K562 (cell line): ENCODE measurements at regions not wholly inside any gene's neighbourhood (a gene's known extent, or its start where the extent isn't known, plus 50 kb on each side); places are given as distances from the start of the nearest gene placed in this dataset.

Experiments
- ATAC-seq: fragments of 200-7000 bp; cut with Tn5 transposase; 3 replicates; pipeline ENCODE4 v1.9.1; 2020; ENCODE audit warnings: moderate library complexity
- BruUV-seq: library from RNA; stranded (reverse); fragments of 400-500 nt; replicated peaks from 2 replicates; lab custom pipeline; 2021; lab: Mats Ljungman, UMichigan
- CTCF ChIA-PET: fragments of 300-600 bp; formaldehyde crosslinking; extraction: SDS; loops from one replicate; lab custom pipeline; 2021; ENCODE audit warnings: low intra/inter-chr PET ratio; lab: Yijun Ruan, JAX
- POLR2A ChIA-PET: fragments of 300-600, 350-650 bp; sonication (Branson Sonifier 250); formaldehyde crosslinking; extraction: SDS; loops from one replicate; lab custom pipeline; 2021; ENCODE audit warnings: antibody characterized with exemption, inconsistent platforms; lab: Yijun Ruan, JAX
- DNase-seq, 4 experiments: peaks; one replicate each; pipeline versions ENCODE4 v3.0.0 to v3.0.0-alpha.2; 2011 to 2018; ENCODE audit warnings: low spot score in 3 of 4, mixed read lengths in 3 of 4; ENCODE audit errors: extremely low read depth in 1 of 4
- FAIRE-seq: peaks from 2 replicates; lab custom pipeline; 2011; peaks lifted over from hg19 to GRCh38; lab: Jason Lieb, UNC
- H2AFZ ChIP-seq: 2 replicates; pipeline ENCODE4 v1.6.0; 2011; ENCODE audit warnings: low read depth, low read length, control low read depth, inconsistent platforms
- H3K27ac ChIP-seq: fragments of 200-600 bp; 3 replicates; pipeline ENCODE4 v1.8.0; 2011; ENCODE audit warnings: low read depth, mild to moderate bottlenecking, control low read depth, inconsistent platforms, low read length, moderate library complexity, mixed read lengths; ENCODE audit errors: extremely low read depth
- H3K27me3 ChIP-seq, 2 experiments: fragments of 300-600 bp in 1 of 2; 2 replicates in 1 of 2; 3 replicates in 1 of 2; pipeline versions ENCODE4 v1.6.0 to v1.8.0; 2011; ENCODE audit warnings: inconsistent platforms in 2 of 2, low read length in 2 of 2, mild to moderate bottlenecking in 1 of 2, mixed read lengths in 1 of 2, moderate library complexity in 1 of 2; ENCODE audit not compliant: control insufficient read depth in 2 of 2, insufficient read depth in 2 of 2
- H3K36me3 ChIP-seq: fragments of 300-600 bp; 3 replicates; pipeline ENCODE4 v1.8.0; 2011; ENCODE audit warnings: mild to moderate bottlenecking, low read length, inconsistent platforms; ENCODE audit not compliant: control insufficient read depth, insufficient read depth
- H3K4me1 ChIP-seq, 2 experiments: fragments of 200-600 bp in 1 of 2; replicated peaks in 1 of 2; 2 replicates in 1 of 2; 3 replicates in 1 of 2; pipeline versions ENCODE4 v1.5.1 to v1.8.0; 2011; ENCODE audit warnings: inconsistent platforms in 2 of 2, low read length in 2 of 2, mild to moderate bottlenecking in 1 of 2, mixed read lengths in 1 of 2, moderate library complexity in 1 of 2; ENCODE audit not compliant: control insufficient read depth in 2 of 2, insufficient read depth in 2 of 2
- H3K4me2 ChIP-seq: 2 replicates; pipeline ENCODE4 v1.6.1; 2011; ENCODE audit warnings: low read length, control low read depth, inconsistent platforms, mixed read lengths; ENCODE audit not compliant: insufficient read depth
- H3K4me3 ChIP-seq: fragments of 200-600 bp; sonication (generic), shearing (Covaris generic); 2 replicates; pipeline ENCODE4 v1.5.1; 2016; ENCODE audit warnings: control low read depth, inconsistent platforms
- H3K79me2 ChIP-seq: fragments of 200-600 bp; 3 replicates; pipeline ENCODE4 v1.8.0; 2011; ENCODE audit warnings: low read length, inconsistent platforms; ENCODE audit not compliant: control insufficient read depth, insufficient read depth
- H3K9ac ChIP-seq, 2 experiments: 2 replicates each; pipeline versions ENCODE4 v1.6.0 to v1.6.1; 2011; ENCODE audit warnings: low read depth in 2 of 2, low read length in 2 of 2, control low read depth in 1 of 2, inconsistent platforms in 1 of 2, mild to moderate bottlenecking in 1 of 2, mixed read lengths in 1 of 2; ENCODE audit not compliant: insufficient read depth in 1 of 2
- H3K9me1 ChIP-seq: one replicate; pipeline ENCODE4 v1.6.0; 2011; ENCODE audit warnings: inconsistent platforms, mild to moderate bottlenecking, low read length, moderate library complexity; ENCODE audit not compliant: control insufficient read depth, insufficient read depth
- H3K9me3 ChIP-seq: replicated peaks from 2 replicates; pipeline ENCODE4 v1.5.1; 2011; ENCODE audit warnings: low read depth, low read length, inconsistent platforms; ENCODE audit not compliant: control insufficient read depth, insufficient read depth
- H4K20me1 ChIP-seq: replicated peaks from 2 replicates; pipeline ENCODE4 v1.6.1; 2011; ENCODE audit warnings: low read length, inconsistent platforms, mixed read lengths; ENCODE audit not compliant: control insufficient read depth, insufficient read depth
- CC2D1A ChIP-seq: fragments of 450-650 bp; IDR thresholded peaks from 2 replicates; pipeline ENCODE4 v1.6.1; 2017; ENCODE audit warnings: mild to moderate bottlenecking
- EP400 ChIP-seq: fragments of 450-650 bp; IDR thresholded peaks from 2 replicates; pipeline ENCODE4 v1.6.1; 2017; ENCODE audit warnings: antibody characterized with exemption, mild to moderate bottlenecking, moderate library complexity
- PPARD ChIP-seq: fragments of 250-450 bp; sonication (Bioruptor Pico); IDR thresholded peaks from 2 replicates; pipeline ENCODE4 v1.8.0; 2022; ENCODE audit warnings: inconsistent platforms, mild to moderate bottlenecking, moderate library complexity
- RBM14 ChIP-seq: fragments of 200-400 bp; formaldehyde crosslinking; IDR thresholded peaks from 2 replicates; pipeline ENCODE4 v1.6.1; 2018; ENCODE audit warnings: low read depth, mild to moderate bottlenecking, low read length, moderate library complexity, borderline replicate concordance; ENCODE audit not compliant: insufficient read depth
- TBL1XR1 ChIP-seq, 2 experiments: IDR thresholded peaks; 2 replicates each; pipeline ENCODE4 v1.6.1; 2012; ENCODE audit warnings: improper control_type of control experiment in 2 of 2, low read length in 2 of 2, mild to moderate bottlenecking in 1 of 2
- ZKSCAN8 ChIP-seq: fragments of 200-800 bp; sonication (Bioruptor generic); IDR thresholded peaks from 2 replicates; pipeline ENCODE4 v1.6.1; 2016; ENCODE audit warnings: missing genetic modification characterization, missing compliant biosample characterization
- ZNF324 ChIP-seq: fragments of 250-450 bp; sonication (Bioruptor Pico); IDR thresholded peaks from 2 replicates; pipeline ENCODE4 v1.4.0; 2020; ENCODE audit warnings: mild to moderate bottlenecking
- ZNF655 ChIP-seq: fragments of 250-450 bp; sonication (Bioruptor Pico); IDR thresholded peaks from 2 replicates; pipeline ENCODE4 v1.5.0; 2021
- WGBS: fragments of 100-300 bp; shearing (Covaris generic); methylation state at CpG from one replicate; pipeline ENCODE4 v1.1.6; 2016; ENCODE audit warnings: low coverage, mixed read lengths; ENCODE audit not compliant: insufficient coverage; ENCODE audit errors: missing lambda C conversion rate; 5-methylcytosine and 5-hydroxymethylcytosine counted together
- in situ Hi-C: fragments of 300-500 bp; cut with MboI; formaldehyde crosslinking; loops from 4 replicates; pipeline ENCODE4 v1.15.0; 2018; ENCODE audit warnings: inconsistent platforms, mixed read lengths
- intact Hi-C: fragments of 100-400 bp; cut with micrococcal nuclease; formaldehyde crosslinking; loops from 2 replicates; pipeline ENCODE4 v1.14.2; 2022
- TF ChIP-seq, protein P1 (sequence below): fragments of 250-450 bp; sonication (Bioruptor Pico); IDR thresholded peaks from 2 replicates; pipeline ENCODE4 v1.5.1; 2021; ENCODE audit warnings: mild to moderate bottlenecking
- TF ChIP-seq, protein P2 (sequence below), 2 experiments: IDR thresholded peaks; 2 replicates each; pipeline ENCODE4 v1.6.1; 2012; ENCODE audit warnings: improper control_type of control experiment in 2 of 2, low read depth in 2 of 2, low read length in 2 of 2, borderline replicate concordance in 1 of 2

- ATAC-seq (no peak), DNase-seq (no peak), FAIRE-seq (no peak)
- Histone ChIP-seq H3K9me3 (no peaks in the 10 kb centered on the region), H3K9ac (no peak overlapping the region), H3K27me3 (no peaks in the 10 kb centered on the region), H3K27ac (no peak overlapping the region), H3K4me3 (no peak overlapping the region), H3K36me3 (no peaks in the 10 kb centered on the region), H2AFZ (no peak overlapping the region), H3K9me1 (no peaks in the 10 kb centered on the region), H3K79me2 (no peaks in the 10 kb centered on the region), H3K4me2 (no peak overlapping the region), H4K20me1 (peaks cover 3% of the 10 kb centered on the region; the same call in 1 of the 2 replicates), H3K4me1 (no peaks in the 10 kb centered on the region)
- in situ Hi-C loops (no loop called here), intact Hi-C loops (no loop called here)
- no peak for TF ChIP-seq ZNF324 (CRISPR knock-in tag)
- no peak for TF ChIP-seq RBM14
- TF ChIP-seq PPARD (CRISPR knock-in tag) = no peak
- TF ChIP-seq EP400 = no peak
- TF ChIP-seq CC2D1A = no peak
- TF ChIP-seq, protein P1, sequence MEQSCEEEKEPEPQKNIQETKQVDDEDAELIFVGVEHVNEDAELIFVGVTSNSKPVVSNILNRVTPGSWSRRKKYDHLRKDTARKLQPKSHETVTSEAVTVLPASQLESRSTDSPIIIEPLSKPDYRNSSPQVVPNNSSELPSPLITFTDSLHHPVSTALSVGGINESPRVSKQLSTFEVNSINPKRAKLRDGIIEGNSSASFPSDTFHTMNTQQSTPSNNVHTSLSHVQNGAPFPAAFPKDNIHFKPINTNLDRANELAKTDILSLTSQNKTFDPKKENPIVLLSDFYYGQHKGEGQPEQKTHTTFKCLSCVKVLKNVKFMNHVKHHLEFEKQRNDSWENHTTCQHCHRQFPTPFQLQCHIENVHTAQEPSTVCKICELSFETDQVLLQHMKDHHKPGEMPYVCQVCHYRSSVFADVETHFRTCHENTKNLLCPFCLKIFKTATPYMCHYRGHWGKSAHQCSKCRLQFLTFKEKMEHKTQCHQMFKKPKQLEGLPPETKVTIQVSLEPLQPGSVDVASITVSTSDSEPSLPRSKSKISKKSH = no peak
- no peak for TF ChIP-seq TBL1XR1 (IDR thresholded peaks at IDR 0.05; ENCODE audit: low read length in 2 of 2)
- TF ChIP-seq, protein P2, sequence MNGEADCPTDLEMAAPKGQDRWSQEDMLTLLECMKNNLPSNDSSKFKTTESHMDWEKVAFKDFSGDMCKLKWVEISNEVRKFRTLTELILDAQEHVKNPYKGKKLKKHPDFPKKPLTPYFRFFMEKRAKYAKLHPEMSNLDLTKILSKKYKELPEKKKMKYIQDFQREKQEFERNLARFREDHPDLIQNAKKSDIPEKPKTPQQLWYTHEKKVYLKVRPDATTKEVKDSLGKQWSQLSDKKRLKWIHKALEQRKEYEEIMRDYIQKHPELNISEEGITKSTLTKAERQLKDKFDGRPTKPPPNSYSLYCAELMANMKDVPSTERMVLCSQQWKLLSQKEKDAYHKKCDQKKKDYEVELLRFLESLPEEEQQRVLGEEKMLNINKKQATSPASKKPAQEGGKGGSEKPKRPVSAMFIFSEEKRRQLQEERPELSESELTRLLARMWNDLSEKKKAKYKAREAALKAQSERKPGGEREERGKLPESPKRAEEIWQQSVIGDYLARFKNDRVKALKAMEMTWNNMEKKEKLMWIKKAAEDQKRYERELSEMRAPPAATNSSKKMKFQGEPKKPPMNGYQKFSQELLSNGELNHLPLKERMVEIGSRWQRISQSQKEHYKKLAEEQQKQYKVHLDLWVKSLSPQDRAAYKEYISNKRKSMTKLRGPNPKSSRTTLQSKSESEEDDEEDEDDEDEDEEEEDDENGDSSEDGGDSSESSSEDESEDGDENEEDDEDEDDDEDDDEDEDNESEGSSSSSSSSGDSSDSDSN (IDR thresholded peaks at IDR 0.05; ENCODE audit: borderline replicate concordance in 1 of 2, low read depth in 2 of 2, low read length in 2 of 2) = no peak
- no peak for TF ChIP-seq ZNF655
- no peak for TF ChIP-seq ZKSCAN8 (CRISPR knock-in tag)
- CTCF ChIA-PET = no interaction called here
- WGBS = 0% methylated on average over 5 of the region's 5 CpGs
- BruUV-seq = no TSS peak
- POLR2A ChIA-PET = no interaction called here
These were observed 361.5 kb downstream of the PTPRU start for GRCh38 chr1:29597861-29598260.
